HG03378 (cell line): ENCODE measurements at regions not wholly inside any gene's neighbourhood (a gene's known extent, or its start where the extent isn't known, plus 50 kb on each side); places are given as distances from the start of the nearest gene placed in this dataset.

Experiments
- ATAC-seq: cut with Tn5 transposase; IDR thresholded peaks from one replicate; pipeline ENCODE4 v1.9.1; 2021; ENCODE audit warnings: mild to moderate bottlenecking, moderate library complexity; ENCODE audit not compliant: unreplicated experiment

DNA sequence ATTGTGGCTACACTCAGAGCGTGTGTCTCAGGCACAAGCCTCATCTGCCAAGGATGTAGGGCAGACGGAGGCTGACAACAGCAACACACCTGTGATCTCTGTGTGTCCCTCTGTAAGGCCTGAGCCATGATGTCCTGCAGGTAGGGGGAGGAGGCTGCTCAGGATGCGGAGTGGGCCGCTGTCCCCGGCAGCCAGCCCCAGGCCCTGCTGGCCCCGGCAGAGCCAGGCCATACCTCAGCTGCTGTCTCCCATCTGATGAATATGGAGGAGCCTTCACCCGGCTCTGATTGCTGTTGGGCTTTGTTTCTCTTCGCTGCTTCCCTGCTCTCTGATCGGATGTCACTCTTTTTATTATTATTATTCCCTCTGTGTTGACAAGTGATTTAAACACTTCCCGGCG lies 83.6 kb upstream of the NCAM1 start:
- ATAC-seq: no peak

DNA sequence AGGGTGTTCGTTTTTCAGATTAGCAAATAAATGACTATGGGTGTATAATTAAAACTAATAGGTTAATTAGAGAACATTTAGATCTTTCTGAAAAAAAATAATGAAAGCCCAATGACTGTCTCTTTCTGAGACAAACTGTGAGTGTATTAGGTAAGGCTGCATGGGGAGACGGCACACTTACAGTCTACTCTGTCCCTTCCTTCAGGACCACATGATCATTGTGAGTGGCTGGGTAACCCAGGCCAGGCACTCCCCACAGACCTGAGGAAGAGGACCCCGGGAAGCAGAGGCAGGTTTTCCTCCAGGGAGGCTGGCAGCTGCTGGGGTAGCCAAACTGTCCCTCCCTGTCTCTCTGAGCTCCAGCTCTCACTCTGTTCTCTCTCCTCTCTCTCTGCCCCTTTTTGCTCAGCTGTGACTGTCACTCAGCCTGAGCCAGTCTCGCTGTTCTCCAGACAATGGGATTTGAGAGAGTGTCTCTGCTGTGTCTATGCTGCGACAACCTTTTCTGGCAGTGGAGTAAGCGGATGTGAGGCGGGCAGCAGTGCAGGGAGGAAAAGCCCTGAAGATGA lies 83.1 kb upstream of the NCAM1 start:
- ATAC-seq: no peak

DNA sequence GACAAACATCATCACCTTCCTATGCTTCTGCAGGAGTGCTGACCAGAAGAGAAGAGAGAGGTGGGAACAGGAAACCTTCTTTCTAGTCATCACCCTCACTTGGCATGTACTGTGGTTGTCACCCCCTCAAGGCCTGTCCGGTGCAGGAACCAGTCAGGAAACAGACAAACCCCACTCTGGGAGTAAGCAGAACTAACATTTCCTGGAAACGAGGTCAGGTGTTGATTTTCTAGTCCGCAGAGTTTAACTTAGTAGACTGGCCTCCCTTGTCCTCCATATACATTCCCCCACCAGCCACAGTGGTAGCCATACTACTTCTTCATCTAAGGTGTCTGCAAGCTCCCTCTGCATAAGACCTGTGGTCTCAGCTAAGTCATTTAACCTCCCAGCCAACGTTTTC lies 80.7 kb upstream of the NCAM1 start:
- no peak for ATAC-seq

DNA sequence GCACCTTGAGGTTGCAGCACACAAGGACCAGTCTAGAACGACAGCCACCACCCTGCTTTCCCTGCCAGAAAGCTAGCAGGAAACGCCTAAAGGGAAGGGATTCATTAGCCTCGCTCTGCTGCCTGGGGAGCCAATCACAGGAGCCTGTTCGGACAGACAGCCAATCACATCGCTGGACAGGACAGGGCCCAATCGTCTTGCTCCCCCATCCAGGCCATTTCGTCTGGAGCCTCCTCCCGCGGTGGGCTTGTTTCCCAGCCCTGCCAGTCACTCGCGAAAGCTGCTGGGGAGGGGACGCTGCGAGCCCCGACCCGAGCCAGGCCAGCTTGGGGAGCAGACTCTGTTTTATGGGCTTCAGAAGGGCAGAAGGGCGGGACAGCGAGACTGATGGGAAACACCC lies 79.8 kb upstream of the NCAM1 start:
- no peak for ATAC-seq

DNA sequence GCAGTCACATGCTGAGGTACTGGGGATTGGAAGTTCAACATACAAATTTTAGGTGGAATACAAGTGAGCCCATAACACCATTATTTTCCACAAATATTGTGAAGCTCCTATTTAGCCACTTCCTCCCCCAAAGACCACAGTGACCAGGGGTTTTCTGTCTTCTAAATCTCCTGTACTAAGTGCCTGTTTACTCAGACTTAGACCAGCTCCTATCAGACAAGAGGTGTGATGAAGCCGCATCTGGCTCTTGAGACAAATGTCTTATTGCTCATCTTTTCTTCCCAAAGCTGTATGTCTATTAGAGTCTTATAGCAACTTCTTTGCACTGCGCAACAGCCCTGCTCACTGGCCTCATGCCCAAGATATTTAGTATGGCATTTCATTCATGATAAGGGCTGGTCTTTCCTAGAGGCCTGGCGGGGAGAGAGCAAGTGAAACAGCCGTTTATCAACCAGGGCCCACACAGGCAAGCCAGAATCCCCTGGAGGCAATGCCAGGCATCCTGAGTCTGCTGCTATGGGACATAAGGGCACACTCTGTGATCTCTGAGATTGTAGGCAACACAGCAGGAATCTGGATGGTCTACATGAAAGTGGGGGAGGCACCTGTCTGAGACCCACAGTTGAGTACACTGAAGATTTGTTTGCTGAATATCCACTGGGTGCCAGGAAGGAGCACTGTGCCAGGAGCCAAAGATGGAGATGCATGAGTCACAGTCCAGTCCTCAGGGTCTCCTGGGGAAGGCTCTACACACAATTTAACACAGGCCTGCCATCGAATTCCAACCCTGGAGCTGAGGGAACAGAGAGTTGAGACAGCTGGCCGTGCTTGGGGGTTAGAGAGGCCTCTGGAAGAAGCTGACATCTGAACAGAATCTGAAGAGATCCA lies 78.5 kb upstream of the NCAM1 start:
- no peak for ATAC-seq

DNA sequence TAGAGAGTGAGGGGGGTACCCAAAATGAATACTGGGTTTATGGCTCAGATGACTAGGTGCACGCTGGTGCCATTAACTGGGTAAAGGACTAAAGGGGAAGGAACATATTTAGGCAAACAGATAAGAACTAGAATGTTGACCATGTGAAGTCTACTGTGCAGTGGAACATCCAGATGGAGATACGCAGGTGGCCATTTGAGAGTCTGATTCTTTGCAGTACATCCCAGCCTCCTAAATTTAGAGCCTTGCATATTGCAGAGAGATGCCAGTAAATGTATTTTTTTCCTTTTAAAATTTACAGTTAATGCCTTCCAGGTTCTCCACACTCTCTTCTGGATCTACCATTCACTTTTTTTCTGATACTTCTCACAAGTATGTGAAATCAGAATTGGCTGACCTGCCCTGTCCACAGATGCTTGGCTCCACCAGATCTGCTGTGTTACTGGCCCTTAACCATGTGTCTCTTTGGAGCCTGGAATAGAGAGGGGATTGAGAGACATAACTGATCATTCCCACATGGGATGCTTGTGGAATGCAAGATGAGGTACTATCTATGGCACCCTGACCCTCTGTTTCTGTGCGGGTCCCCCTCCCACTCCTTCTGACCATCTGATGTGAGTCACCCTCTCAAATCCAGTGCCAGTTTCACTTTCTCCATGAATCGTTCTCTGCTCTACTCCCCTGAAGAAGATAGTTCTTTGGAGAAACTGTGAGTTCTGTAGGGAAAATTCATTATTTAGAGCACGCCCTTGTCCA lies 77.0 kb upstream of the NCAM1 start:
- no peak for ATAC-seq

DNA sequence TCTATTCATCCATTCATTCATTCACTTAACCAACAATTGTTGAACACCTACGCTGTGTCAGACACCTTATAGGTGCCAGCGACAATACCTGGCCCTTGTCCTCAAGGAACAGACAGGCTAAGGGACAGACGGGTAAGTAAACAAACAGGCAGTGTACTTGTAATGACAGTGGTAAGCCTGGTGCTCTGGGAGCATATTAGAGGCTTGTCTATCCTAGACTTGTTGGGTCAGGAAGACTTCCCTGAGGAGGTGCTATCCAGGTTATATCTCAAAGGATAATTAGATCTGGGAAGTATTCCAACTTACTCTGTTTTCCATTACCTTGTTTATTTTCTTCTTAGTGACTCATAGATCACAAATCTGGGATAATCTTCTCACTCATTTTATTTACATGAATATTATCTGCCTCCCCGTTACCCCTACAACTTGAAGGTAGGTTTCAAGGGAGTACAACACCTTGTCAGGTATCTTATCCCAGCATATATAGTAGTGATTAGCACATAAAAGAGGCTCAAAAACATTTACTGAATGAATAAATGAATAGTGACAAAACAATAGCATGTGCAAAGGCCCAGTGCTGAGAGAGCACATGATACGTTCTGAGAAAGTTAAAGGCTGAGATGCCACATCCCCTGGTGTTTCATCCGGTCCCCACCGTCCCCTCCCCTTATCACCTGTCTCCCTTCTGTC lies 75.3 kb upstream of the NCAM1 start:
- no peak for ATAC-seq

DNA sequence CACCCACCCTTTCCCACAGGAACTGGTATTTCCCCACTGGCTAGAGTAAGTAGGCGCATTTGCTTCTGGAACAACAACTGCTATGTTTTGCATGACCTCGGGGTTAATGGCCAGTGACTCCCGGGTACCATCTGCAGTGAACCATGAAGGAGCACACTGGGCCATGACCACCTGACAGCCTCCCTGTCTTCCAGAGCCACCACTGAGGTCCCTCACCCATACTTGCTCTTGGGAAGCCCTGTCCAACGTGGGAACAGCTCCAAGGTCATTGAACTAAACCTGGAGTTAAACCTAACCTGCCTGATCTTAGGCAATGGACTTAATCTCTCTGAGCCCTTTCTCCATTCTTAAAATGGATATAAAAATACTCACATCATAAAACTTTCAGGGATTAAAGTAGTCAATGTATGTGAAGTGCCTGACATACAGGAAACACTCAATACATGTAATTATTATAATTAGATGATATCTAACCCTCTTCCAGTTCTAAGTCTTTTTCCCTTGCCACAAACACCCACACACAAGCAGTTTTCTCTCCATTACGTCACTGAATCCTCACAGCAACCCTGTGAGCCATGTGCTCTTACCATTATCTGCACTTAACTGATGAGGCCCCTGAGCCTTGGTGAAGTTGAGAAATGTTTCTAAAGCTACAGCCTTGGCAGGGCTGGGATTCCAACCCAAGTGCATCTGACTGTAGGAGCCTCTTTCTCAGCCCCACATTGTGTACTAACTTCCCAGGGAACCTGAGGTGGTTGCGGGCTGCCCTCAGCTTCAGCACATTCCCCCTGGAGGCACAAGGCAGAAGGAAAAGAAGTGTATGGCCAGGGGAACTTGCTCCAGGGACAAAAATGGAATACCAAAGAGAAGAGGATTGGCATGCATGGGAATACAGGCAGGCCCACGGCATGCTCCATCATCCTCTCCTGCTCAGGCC lies 74.5 kb upstream of the NCAM1 start:
- ATAC-seq: no peak

DNA sequence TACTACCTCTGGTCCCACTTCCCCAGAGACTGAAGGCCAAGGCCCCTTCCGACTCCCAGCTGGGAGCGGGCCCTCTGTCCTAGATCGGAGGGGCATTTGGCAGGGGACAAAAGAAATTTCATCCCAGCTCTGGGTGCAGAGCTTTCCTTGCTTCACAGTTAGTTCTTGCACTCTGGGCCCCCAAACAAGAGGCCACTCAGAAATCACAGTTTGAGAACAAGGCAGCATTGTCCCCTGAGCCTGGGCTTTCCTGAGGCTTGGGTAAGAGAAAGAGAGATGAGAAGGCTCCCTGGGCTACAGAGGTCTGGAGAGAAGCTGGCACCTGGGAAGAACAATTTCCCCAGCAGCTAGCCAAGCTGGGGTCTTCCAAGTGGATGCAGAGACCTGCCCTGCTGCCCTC lies 71.8 kb upstream of the NCAM1 start:
- ATAC-seq: no peak

DNA sequence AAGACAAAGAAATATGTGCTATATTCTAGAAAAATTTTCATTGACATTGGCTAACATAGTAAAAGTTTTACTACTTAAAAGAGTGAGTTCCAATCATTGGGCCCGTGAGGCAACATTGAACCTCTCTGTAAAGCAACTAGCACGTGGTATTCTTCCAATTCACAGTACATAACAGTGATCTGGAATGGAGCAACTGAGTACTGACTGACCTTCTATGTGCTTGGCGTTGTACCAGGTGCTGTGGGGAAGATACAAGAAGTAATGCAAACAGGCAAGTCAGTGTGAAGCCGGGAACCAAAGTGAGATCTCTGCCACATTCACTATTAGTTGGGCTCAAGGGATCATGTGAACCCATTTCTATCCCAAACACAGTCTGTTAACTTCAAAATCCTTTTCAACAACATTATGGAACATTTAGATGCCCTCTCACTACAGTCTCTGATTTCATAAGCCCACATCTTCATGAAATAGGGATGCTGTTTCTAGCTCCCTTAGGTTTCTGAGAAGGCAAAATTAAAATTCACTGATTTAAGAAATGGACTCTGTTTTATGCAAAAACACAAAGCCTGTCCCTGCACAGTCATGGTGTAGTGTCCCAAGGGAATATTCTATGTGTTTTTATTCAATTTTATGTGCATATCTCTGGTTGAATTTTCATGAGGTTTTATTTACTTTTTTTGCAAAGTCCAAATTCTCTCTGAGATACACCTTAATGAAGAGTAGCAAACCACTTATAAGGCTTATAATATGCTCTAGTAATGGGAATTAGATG lies 61.8 kb upstream of the NCAM1 start:
- no peak for ATAC-seq

DNA sequence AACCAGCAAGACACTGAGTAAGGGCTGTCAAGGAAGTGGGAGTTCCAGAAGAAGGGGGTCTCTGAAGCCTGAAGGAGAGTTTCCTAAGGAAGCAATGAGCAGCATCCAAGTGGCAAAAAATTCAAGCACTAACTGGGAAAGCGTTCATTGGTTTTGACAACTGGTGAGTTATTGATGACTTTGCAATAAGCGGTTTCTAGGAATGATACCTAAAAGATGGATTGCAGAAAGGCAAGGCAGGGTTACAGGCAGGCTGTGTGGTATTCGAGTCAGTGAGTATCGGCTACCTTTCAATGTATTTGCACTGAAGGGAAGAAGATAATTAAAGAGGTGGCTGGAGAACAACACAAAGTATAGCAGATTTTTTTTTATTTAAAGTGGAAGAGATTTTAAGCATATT lies 59.3 kb upstream of the NCAM1 start:
- no peak for ATAC-seq

DNA sequence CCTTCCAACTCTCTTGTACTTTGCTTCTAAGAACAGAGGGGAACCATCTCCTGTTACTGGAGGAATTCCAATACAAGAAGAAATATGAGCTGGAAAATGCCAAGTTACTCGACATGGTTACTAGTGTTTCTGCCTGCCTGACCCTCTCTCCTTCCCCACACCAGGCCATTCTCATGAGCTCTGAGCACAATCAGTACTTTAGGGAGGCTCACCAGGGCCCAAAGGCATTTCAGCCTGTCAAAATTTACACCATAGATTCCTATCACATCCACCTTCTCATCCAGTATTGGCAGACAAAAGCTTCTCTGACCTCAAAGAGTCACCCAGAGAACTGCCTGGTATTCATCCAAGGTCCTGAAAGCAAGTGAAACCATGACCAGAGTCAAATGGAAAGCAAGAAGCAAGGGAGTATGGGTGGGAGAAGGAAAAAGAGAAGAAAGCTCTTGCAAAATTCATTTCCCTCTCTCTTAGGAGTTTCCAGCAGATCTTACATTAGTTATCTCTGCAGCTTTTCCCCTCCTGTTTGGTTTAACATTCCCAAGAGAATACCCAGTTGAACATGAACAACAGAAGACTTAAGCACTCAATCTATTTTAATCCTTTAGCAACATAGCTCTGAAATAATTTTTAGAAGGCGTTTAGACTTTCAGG lies 58.7 kb upstream of the NCAM1 start:
- no peak for ATAC-seq

DNA sequence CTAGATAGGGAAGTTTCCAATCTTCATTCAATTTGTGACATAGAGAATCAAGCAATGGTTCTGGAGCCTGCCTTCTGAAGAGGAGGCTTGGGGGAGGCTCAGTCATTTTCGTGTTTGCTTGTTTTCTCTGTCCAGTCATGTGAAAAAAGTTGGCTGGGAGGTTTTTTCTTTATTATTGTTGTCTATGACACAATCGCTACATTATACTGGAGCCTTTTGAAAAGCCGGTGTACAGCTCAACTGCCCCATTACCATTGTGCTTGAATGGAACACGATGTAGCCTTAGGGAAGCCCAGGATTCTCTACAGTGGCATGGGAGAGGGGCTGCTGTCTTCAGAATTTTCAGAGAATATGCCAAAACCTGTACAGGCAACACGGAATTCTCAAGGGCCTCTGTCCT lies 57.9 kb upstream of the NCAM1 start:
- ATAC-seq: no peak

DNA sequence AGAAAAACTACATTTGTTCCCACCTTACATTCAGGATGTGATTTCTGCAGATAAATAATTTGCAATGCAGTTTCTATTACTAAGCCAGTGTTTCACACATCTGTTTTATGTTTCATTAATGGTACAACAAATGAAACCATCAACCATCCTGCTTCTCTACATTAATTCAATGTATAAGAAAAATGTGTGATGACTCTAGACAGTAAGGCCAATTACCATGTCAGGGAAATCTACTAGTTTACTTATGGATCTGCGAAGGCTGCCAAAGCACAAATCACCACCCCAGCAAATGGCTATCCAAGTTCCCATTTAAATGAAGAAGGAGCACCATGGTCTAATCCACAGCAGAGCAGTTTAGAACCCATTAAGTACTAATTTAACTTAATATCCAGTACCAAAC lies 50.1 kb upstream of the NCAM1 start:
- no peak for ATAC-seq
